OCI-LY3 (cell line): ENCODE measurements at regions not wholly inside any gene's neighbourhood (a gene's known extent, or its start where the extent isn't known, plus 50 kb on each side); places are given as distances from the start of the nearest gene placed in this dataset.

ENCODE experiments used
- H2AFZ ChIP-seq: fragments of 200-600, 300-600 bp; shearing (Covaris generic); 2 replicates; pipeline ENCODE4 v1.6.0; 2014; ENCODE audit warnings: antibody characterized with exemption, low read depth, low read length
- H3K27ac ChIP-seq: fragments of 200-600, 300-600 bp; sonication (generic); 2 replicates; pipeline ENCODE4 v1.5.1; 2014; ENCODE audit warnings: mild to moderate bottlenecking, low read length, moderate library complexity, mixed read lengths
- H3K27me3 ChIP-seq: fragments of 200-600, 300-600 bp; sonication (generic); 2 replicates; pipeline ENCODE4 v1.6.1; 2014; ENCODE audit warnings: low read depth, low read length, mixed read lengths
- H3K36me3 ChIP-seq: fragments of 200-600, 300-600 bp; sonication (generic); replicated peaks from 2 replicates; pipeline ENCODE3; 2014; ENCODE audit warnings: low read depth, low read length, mixed read lengths
- H3K4me1 ChIP-seq: fragments of 300-600, 200-600 bp; sonication (generic); 2 replicates; pipeline ENCODE4 v1.6.1; 2014; ENCODE audit warnings: low read length, mixed read lengths
- H3K4me2 ChIP-seq: fragments of 200-600, 300-600 bp; sonication (generic); 2 replicates; pipeline ENCODE4 v1.6.1; 2014; ENCODE audit warnings: low read length, mixed read lengths
- H3K4me3 ChIP-seq: fragments of 300-600, 200-600 bp; sonication (generic); 2 replicates; pipeline ENCODE4 v1.5.1; 2014; ENCODE audit warnings: antibody characterized with exemption, mild to moderate bottlenecking, low read length, moderate library complexity
- H3K79me2 ChIP-seq: fragments of 300-600, 200-600 bp; shearing (Covaris generic); 2 replicates; pipeline ENCODE4 v1.6.1; 2014; ENCODE audit warnings: mild to moderate bottlenecking, low read length, mixed read lengths
- H3K9ac ChIP-seq: fragments of 300-600, 200-600 bp; shearing (Covaris generic); 2 replicates; pipeline ENCODE4 v1.6.0; 2014; ENCODE audit warnings: mild to moderate bottlenecking, low read length, moderate library complexity
- H3K9me3 ChIP-seq: fragments of 200-600, 300-600 bp; shearing (Covaris generic); 2 replicates; pipeline ENCODE4 v1.6.1; 2014; ENCODE audit warnings: low read length, mixed read lengths; ENCODE audit not compliant: insufficient read depth
- H4K20me1 ChIP-seq: fragments of 200-600, 300-600 bp; sonication (generic); 2 replicates; pipeline ENCODE4 v1.6.1; 2016; ENCODE audit warnings: low read length, mixed read lengths; ENCODE audit not compliant: insufficient read depth
- CTCF ChIP-seq: fragments of 200-600, 300-600 bp; sonication (generic); IDR thresholded peaks from 2 replicates; pipeline ENCODE4 v1.5.1; 2014; ENCODE audit warnings: antibody characterized with exemption, low read length, low read depth
- EZH2phosphoT487 ChIP-seq: fragments of 200-600 bp; shearing (Covaris generic); IDR thresholded peaks from 2 replicates; pipeline ENCODE4 v1.6.1; 2018; ENCODE audit warnings: antibody characterized with exemption, mixed run types, low read depth

- TF ChIP-seq CTCF = no peak
- no peak for TF ChIP-seq EZH2phosphoT487
- Histone ChIP-seq H3K36me3 (no peaks in the 10 kb centered on the region), H3K4me3 (no peak overlapping the region), H3K27me3 (no peaks in the 10 kb centered on the region), H2AFZ (no peak overlapping the region), H3K4me2 (no peak overlapping the region), H3K79me2 (no peaks in the 10 kb centered on the region), H3K9ac (no peak overlapping the region), H3K9me3 (no peaks in the 10 kb centered on the region), H3K4me1 (no peaks in the 10 kb centered on the region), H4K20me1 (no peaks in the 10 kb centered on the region), H3K27ac (no peak overlapping the region)
Measured at GRCh38 chr20:12014736-12015135, 97.0 kb downstream of the BTBD3 start.

GRCh38 chr20:12016291-12016690 is 98.6 kb downstream of the BTBD3 start:
- no peak overlapping the region for H3K4me2 ChIP-seq
- no peaks in the 10 kb centered on the region for H3K27me3 ChIP-seq
- H2AFZ ChIP-seq = no peak overlapping the region
- H3K4me1 ChIP-seq = no peaks in the 10 kb centered on the region
- H3K9me3 ChIP-seq = no peaks in the 10 kb centered on the region
- H3K4me3 ChIP-seq = no peak overlapping the region
- no peak overlapping the region for H3K9ac ChIP-seq
- H3K79me2 ChIP-seq = no peaks in the 10 kb centered on the region
- TF ChIP-seq EZH2phosphoT487 = no peak
- no peak for TF ChIP-seq CTCF
- no peak overlapping the region for H3K27ac ChIP-seq
- H4K20me1 ChIP-seq = no peaks in the 10 kb centered on the region
- no peaks in the 10 kb centered on the region for H3K36me3 ChIP-seq

GRCh38 chr20:12019715-12020114 is 102.0 kb downstream of the BTBD3 start:
- no peak overlapping the region for H3K9ac ChIP-seq
- TF ChIP-seq EZH2phosphoT487 (no peak), CTCF (no peak)
- H4K20me1 ChIP-seq = no peaks in the 10 kb centered on the region
- H3K9me3 ChIP-seq = no peaks in the 10 kb centered on the region
- H3K4me1 ChIP-seq = 0 out of 2 replicates have a peak, but pooled peaks cover 2% of the 10 kb centered on the region
- H3K36me3 ChIP-seq = no peaks in the 10 kb centered on the region
- no peak overlapping the region for H3K4me2 ChIP-seq
- H3K27ac ChIP-seq = no peak overlapping the region
- no peaks in the 10 kb centered on the region for H3K27me3 ChIP-seq
- no peak overlapping the region for H3K4me3 ChIP-seq
- H3K79me2 ChIP-seq = no peaks in the 10 kb centered on the region
- H2AFZ ChIP-seq = no peak overlapping the region

- no peaks in the 10 kb centered on the region for H3K9me3 ChIP-seq
- no peak overlapping the region for H2AFZ ChIP-seq
- no peaks in the 10 kb centered on the region for H3K79me2 ChIP-seq
- H3K27ac ChIP-seq = no peak overlapping the region
- H3K9ac ChIP-seq = no peak overlapping the region
- TF ChIP-seq EZH2phosphoT487 (no peak), CTCF (no peak)
- H3K27me3 ChIP-seq = no peaks in the 10 kb centered on the region
- H3K4me3 ChIP-seq = no peak overlapping the region
- no peaks in the 10 kb centered on the region for H3K36me3 ChIP-seq
- H3K4me2 ChIP-seq = no peak overlapping the region
- H3K4me1 ChIP-seq = 0 out of 2 replicates have a peak, but pooled peaks cover 2% of the 10 kb centered on the region
- H4K20me1 ChIP-seq = no peaks in the 10 kb centered on the region
Measured at GRCh38 chr20:12020846-12021245, 103.2 kb downstream of the BTBD3 start.
